ENCODE measurements at regions not wholly inside any gene's neighbourhood (a gene's known extent, or its start where the extent isn't known, plus 50 kb on each side); places are given as distances from the start of the nearest gene placed in this dataset.

- no peak for DNase-seq
Measured at GRCh38 chr6:21431526-21431925, 162.0 kb upstream of the SOX4 start.

GRCh38 chr6:21436625-21437024 lies 156.9 kb upstream of the SOX4 start:
- DNase-seq, result no peak

GRCh38 chr6:21437581-21437980 lies 156.0 kb upstream of the SOX4 start:
- no peak for DNase-seq

- DNase-seq, result no peak
Measured at GRCh38 chr6:21438237-21438985, 155.1 kb upstream of the SOX4 start.

- no peak for DNase-seq
Measured at GRCh38 chr6:21438986-21439352, 154.6 kb upstream of the SOX4 start.

- DNase-seq, result peak; percentile 24
Measured at GRCh38 chr6:21441386-21441785, 152.2 kb upstream of the SOX4 start.

- no peak for DNase-seq
Measured at GRCh38 chr6:21442874-21443273, 150.7 kb upstream of the SOX4 start.

GRCh38 chr6:21444711-21445260 lies 148.8 kb upstream of the SOX4 start:
- no peak for DNase-seq

- DNase-seq, result no peak
Measured at GRCh38 chr6:21447987-21448386, 145.6 kb upstream of the SOX4 start.

GRCh38 chr6:21448485-21449109 lies 145.0 kb upstream of the SOX4 start:
- no peak for DNase-seq

GRCh38 chr6:21450149-21450548 lies 143.4 kb upstream of the SOX4 start:
- DNase-seq, result no peak

GRCh38 chr6:21450628-21451027 lies 142.9 kb upstream of the SOX4 start:
- DNase-seq, result no peak

- DNase-seq, result no peak
Measured at GRCh38 chr6:21451546-21452013, 142.0 kb upstream of the SOX4 start.

- DNase-seq, result no peak
Measured at GRCh38 chr6:21454262-21454661, 139.3 kb upstream of the SOX4 start.

GRCh38 chr6:21455071-21455470 lies 138.5 kb upstream of the SOX4 start:
- DNase-seq, result no peak

GRCh38 chr6:21457647-21458046 lies 135.9 kb upstream of the SOX4 start:
- DNase-seq, result no peak

- DNase-seq, result no peak
Measured at GRCh38 chr6:21459641-21460040, 133.9 kb upstream of the SOX4 start.

GRCh38 chr6:21461844-21462518 lies 131.6 kb upstream of the SOX4 start:
- no peak for DNase-seq

GRCh38 chr6:21462519-21462852 lies 131.1 kb upstream of the SOX4 start:
- no peak for DNase-seq

GRCh38 chr6:21467091-21467490 lies 126.5 kb upstream of the SOX4 start:
- no peak for DNase-seq

- DNase-seq, result no peak
Measured at GRCh38 chr6:21468461-21468860, 125.1 kb upstream of the SOX4 start.

GRCh38 chr6:21469213-21469612 lies 124.3 kb upstream of the SOX4 start:
- DNase-seq, result no peak

GRCh38 chr6:21476112-21476511 lies 117.4 kb upstream of the SOX4 start:
- no peak for DNase-seq

- no peak for DNase-seq
Measured at GRCh38 chr6:21478411-21478810, 115.1 kb upstream of the SOX4 start.
